GM19239 (cell line): ENCODE measurements at regions not wholly inside any gene's neighbourhood (a gene's known extent, or its start where the extent isn't known, plus 50 kb on each side); places are given as distances from the start of the nearest gene placed in this dataset.
"Not testable (repeated sequence)": the region's sequence is repeated elsewhere in the genome, so short reads cannot be mapped to it uniquely, and the experiment has no call there.

Experiments used
- DNase-seq: peaks from one replicate; pipeline ENCODE4 v3.0.0; 2011; ENCODE audit warnings: low spot score; ENCODE audit not compliant: insufficient read length
- FAIRE-seq: peaks from 2 replicates; lab custom pipeline; 2011; peaks lifted over from hg19 to GRCh38; lab: Jason Lieb, UNC

DNA sequence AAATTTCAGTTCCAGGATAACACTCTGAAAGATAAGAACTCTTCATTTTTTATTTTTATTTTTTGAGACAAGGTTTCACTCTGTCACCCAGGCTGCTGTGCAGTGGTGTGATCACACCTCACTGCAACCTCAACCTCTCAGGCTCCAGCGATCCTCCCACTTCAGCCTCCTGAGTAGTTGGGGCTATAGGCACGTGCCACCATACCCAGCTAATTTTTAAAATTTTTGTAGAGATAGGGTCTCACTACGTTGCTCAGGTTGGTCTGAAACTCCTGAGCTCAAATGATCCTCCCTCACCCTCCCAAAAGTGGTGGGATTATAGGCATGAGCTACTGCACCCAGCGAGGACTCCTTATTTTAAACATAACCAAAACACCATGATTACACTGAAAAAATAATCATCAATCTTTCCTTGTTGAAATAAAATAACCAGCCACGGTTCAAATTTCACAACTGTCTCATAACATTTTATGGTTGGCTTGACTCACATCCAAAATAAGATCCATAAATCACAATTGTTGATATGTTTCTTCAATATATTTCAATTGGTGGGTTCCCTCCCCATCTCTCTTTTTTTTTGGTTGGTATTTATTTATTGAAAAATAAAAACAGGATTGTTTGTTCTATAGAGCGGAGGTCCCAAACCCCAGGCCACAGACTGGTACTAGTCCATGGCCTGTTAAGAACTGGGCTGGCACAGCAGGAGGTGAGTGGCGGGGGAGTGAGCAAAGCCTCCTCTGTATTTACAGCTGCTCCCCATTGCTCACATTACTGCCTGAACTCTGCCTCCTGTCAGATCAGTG lies 60.1 kb upstream of the FAM171A1 start:
- FAIRE-seq (no peak), DNase-seq (no peak)

DNA sequence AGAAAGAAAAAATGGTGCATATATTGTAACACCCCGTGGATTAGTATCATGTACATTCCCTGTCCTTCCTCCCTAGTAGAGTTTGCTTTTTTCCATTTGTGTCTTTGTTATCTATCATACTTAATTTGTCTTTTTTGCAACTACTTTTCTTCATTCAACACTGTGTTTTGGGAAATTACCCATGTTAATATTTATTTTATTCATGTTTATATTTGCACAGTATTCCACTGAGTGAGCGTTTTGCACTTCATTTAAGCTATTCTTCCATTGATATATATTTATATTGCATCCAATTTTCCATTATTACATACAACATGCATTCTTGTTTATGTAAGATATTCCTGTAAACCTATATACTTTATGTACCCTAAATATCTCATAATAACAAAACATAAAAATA lies 57.6 kb upstream of the FAM171A1 start:
- DNase-seq, result no peak
- no peak for FAIRE-seq

DNA sequence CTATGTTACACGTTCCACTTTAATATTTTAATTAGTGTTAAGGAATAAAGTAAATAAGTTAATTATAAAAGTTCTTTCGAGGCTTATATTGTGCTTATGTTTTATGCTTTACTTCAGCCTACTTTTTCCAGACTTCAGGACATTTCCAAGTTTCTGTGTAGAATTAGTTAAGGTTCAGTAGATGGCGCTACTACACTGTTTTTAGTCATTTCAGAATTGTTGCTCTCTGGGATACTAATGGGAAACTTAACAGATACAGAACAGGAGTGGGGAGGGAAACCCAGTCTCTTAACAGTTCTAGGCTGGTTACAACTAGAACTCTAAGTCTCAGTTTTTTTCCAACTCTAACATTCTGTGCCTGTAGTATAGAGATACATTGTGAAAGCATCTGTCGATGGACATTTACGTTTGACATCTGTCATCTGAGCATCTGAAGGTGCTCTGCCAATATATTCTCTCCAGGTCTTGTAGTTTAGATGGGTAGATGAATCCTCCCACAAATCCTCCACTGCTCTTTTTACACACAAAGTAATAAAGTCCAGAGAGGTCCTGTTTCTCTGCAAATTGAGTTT lies 56.8 kb upstream of the FAM171A1 start:
- peak; percentile 37 for FAIRE-seq
- no peak for DNase-seq

DNA sequence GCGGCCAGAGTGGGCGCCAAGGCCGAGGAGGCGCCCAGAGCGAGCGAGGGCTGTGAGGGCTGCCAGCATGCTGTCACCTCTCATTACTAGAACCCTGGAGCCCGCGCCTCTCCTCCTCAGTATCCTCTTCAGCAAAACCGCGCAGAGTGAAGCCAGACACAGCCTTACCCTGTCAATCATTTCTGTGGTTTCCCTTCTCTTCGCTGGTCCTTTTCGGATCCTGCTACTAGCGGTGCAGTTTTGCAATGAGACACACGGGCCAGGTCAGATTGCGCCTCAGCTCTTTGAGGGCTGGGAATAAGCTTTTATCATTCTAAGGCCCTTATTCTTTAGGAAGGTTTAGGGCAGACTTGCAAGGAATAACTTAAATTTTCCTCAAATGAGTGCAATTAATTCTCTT lies 55.5 kb upstream of the FAM171A1 start:
- no peak for FAIRE-seq
- DNase-seq, result no peak

DNA sequence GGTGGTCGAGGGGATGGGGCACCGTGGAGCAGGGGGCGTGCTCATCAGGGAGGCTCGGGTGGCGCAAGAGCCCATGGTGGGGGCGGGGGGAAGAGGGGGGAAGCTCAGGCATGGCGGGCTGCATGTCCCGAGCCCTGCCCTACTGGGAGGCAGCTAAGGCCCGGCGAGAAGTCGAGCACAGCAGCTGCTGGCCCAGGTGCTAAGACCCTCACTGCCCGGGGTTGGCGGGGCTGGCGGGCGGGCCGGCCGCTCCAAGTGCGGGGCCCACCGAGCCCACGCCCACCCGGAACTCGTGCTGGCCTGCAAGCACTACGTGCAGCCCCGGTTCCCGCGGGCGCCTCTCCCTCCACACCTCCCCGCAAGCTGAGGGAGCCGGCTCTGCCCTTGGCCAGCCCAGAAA lies 55.0 kb upstream of the FAM171A1 start:
- DNase-seq, result no peak
- no peak for FAIRE-seq

DNA sequence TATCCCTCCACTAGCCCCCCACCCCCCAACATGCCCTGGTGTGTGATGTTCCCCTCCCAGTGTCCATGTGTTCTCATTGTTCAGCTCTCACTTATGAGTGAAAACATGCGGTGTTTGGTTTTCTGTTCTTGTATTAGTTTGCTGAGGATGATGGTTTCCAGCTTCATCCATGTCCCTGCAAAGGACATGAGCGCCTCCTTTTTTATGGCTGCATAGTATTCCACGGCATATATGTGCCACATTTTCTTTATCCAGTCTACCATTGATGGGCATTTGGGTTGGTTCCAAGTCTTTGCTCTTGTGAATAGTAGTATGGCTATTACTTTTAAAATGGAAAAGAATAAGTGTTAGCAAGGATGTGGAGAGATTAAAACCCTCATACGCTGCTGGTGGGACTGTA lies 50.8 kb upstream of the FAM171A1 start:
- not testable (repeated sequence) for FAIRE-seq

More for the DNA sequence above, 50.8 kb upstream of the FAM171A1 start:
- DNase-seq, result not testable (repeated sequence)
